BE2C (cell line): ENCODE measurements at regions not wholly inside any gene's neighbourhood (a gene's known extent, or its start where the extent isn't known, plus 50 kb on each side); places are given as distances from the start of the nearest gene placed in this dataset.

ENCODE experiments used
- DNase-seq: peaks from one replicate; pipeline ENCODE4 v3.0.0-alpha.2; 2020
- H3K27me3 ChIP-seq: fragments of 250-450 bp; sonication (Bioruptor Pico); 2 replicates; pipeline ENCODE4 v1.5.1; 2020; ENCODE audit warnings: mild to moderate bottlenecking
- H3K36me3 ChIP-seq: fragments of 250-450 bp; sonication (Bioruptor Pico); 2 replicates; pipeline ENCODE4 v1.5.1; 2020; ENCODE audit warnings: mild to moderate bottlenecking
- H3K4me1 ChIP-seq: fragments of 250-450 bp; sonication (Bioruptor Pico); 2 replicates; pipeline ENCODE4 v1.5.1; 2020
- H3K4me3 ChIP-seq: 2 replicates; pipeline ENCODE4 v1.5.1; 2011; ENCODE audit warnings: low read depth, low read length
- H3K9me3 ChIP-seq: fragments of 250-450 bp; sonication (Bioruptor Pico); 2 replicates; pipeline ENCODE4 v1.5.1; 2020
- CTCF ChIP-seq: IDR thresholded peaks from 2 replicates; pipeline ENCODE4 v1.5.1; 2012; ENCODE audit warnings: mild to moderate bottlenecking, low read depth, low read length

DNA sequence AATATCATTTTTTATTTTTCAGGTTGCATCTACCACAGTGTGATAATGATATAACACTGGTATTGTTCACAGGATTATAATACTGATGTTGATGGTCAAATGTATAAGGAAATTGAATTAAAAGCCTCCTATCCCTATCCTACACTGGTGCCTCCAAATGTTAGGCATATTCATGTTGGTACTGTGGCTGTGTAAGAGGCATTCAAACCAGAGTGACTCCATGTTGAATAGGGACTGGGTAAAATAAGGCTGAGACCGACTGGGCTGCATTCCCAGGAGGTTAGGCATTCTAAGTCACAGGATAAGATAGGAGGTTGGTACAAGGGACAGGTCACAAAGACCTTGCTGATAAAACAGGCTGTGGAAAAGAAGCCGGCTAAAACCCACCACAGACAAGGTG is 68.9 kb upstream of the RNU6-1 start:
- Histone ChIP-seq H3K9me3 (peaks cover 9% of the 10 kb centered on the region), H3K4me1 (no peaks in the 10 kb centered on the region), H3K36me3 (no peaks in the 10 kb centered on the region), H3K4me3 (no peak overlapping the region), H3K27me3 (no peaks in the 10 kb centered on the region)
- DNase-seq, result no peak
- TF ChIP-seq CTCF, result no peak

GRCh38 chr15:67911727-67912126 is 71.9 kb upstream of the RNU6-1 start:
- peaks cover 12% of the 10 kb centered on the region for H3K4me1 ChIP-seq

DNA sequence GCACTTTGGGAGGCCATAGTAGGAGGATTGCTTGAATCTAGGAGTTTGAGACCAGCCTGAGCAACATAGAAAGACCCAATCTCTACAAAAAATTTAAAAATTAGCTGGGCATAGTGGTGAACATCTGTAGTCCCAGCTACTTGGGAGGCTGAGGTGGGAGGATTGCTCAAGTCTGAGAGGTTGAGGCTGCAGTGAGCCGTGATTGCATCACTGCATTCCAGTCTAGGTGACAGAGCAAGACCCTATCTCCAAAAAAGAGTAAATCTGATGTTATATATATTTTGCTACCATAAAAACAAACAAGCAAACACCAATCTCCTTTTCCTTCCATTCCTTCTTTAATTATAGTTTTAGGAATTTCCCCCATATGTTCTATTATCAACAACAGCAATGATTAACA is 74.2 kb upstream of the RNU6-1 start:
- H3K36me3 ChIP-seq, result no peaks in the 10 kb centered on the region
- H3K4me1 ChIP-seq, result peaks cover 12% of the 10 kb centered on the region
- H3K9me3 ChIP-seq, result peaks cover 9% of the 10 kb centered on the region
- TF ChIP-seq CTCF, result no peak
- DNase-seq, result no peak
- H3K4me3 ChIP-seq, result no peak overlapping the region
- H3K27me3 ChIP-seq, result no peaks in the 10 kb centered on the region

More at GRCh38 chr15:67911727-67912126, 71.9 kb upstream of the RNU6-1 start:
- Histone ChIP-seq H3K36me3 (no peaks in the 10 kb centered on the region), H3K27me3 (no peaks in the 10 kb centered on the region), H3K4me3 (no peak overlapping the region), H3K9me3 (peaks cover 9% of the 10 kb centered on the region)
- no peak for DNase-seq
- TF ChIP-seq CTCF, result no peak

DNA sequence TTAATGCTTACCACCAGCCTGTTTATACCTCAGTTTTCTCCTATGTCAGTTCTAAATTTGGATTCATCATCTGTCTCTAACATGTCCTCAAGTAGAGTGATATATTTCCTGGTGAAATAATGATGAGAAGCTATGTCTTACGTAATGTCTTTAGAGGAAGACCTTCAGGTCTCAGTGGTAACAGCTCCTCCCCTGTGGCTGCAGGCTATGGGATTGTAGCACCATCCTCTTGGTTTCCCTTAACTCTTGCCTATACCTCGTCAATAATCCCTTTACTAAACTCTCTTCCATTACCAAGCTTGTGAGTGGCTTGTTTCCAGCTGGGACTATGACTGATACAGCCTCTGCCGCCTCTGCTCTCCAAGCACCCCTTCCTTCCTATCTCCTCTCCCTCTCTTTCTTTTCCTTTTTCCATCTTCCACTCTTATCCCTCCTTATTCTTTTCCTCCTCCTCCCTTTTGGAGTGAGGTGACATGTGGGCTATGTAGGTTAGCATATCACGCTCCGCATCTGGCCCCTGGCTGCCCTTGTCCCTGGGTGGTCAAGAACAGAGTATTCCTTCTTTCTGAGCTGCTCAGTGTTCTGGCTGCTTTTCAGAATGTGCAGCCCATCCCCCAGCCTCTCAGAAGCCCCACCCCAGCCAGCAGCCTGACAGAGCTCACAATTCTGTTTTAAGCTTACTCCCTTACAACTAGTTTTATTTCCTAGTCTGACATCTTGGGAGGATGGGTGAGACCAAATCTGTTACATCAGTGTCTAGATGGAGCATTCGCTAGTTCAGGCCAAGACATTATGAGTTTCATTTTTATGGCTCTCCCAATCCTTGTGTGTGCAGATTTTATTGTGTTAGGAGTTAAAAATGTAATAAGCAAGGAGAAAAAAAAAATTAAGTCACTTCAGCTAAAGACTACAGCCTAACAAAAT is 75.0 kb upstream of the RNU6-1 start:
- DNase-seq, result no peak
- Histone ChIP-seq H3K4me3 (no peak overlapping the region), H3K27me3 (no peaks in the 10 kb centered on the region), H3K4me1 (peaks cover 12% of the 10 kb centered on the region), H3K36me3 (no peaks in the 10 kb centered on the region), H3K9me3 (peaks cover 3% of the 10 kb centered on the region; the same call in 1 of the 2 replicates)
- no peak for TF ChIP-seq CTCF

GRCh38 chr15:67915461-67916374 is 75.9 kb upstream of the RNU6-1 start:
- Histone ChIP-seq H3K27me3 (no peaks in the 10 kb centered on the region), H3K36me3 (no peaks in the 10 kb centered on the region), H3K4me3 (no peak overlapping the region), H3K9me3 (no peaks in the 10 kb centered on the region), H3K4me1 (peaks cover 12% of the 10 kb centered on the region)
- no peak for TF ChIP-seq CTCF
- DNase-seq, result no peak

DNA sequence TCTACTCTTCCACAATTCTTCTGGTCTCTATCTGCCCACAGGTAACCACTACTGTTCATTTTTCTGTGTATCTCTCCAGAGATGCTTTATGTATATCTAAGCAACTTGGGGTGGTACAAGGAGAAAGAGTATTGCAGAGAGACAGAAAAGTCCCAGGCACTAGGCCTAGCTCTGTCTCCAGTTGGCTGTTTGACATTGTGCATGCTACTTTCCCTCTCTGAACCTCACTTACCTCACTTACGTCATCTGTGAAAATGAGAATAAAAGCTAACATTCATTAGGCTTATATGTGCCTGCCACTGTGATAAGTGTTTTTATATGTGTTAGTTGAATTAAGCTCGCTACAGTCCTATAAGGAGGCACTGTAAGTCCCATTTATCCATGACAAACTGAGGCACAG is 76.7 kb upstream of the RNU6-1 start:
- no peak for TF ChIP-seq CTCF
- Histone ChIP-seq H3K27me3 (no peaks in the 10 kb centered on the region), H3K4me3 (no peak overlapping the region), H3K9me3 (no peaks in the 10 kb centered on the region), H3K36me3 (no peaks in the 10 kb centered on the region), H3K4me1 (peaks cover 12% of the 10 kb centered on the region)
- DNase-seq, result no peak
